Spinal cord (tissue), 9 donors: ENCODE measurements at regions not wholly inside any gene's neighbourhood (a gene's known extent, or its start where the extent isn't known, plus 50 kb on each side); places are given as distances from the start of the nearest gene placed in this dataset.
A peak's percentile ranks its signal among the peaks of the same experiment; 100 is the strongest.

Experiments
- DNase-seq, 6 donors: peaks; one replicate each; pipeline versions ENCODE4 v3.0.0 to v3.0.0-alpha.2; 2013 to 2015; ENCODE audit warnings: low spot score in 6 of 6, low read depth in 4 of 6
- H3K27ac ChIP-seq: one replicate; pipeline ENCODE4 v1.5.1; 2013; ENCODE audit warnings: low read depth, low read length, control low read depth
- H3K27me3 ChIP-seq: one replicate; pipeline ENCODE4 v1.6.1; 2013; ENCODE audit warnings: low read length; ENCODE audit not compliant: control insufficient read depth, insufficient read depth
- H3K36me3 ChIP-seq: one replicate; pipeline ENCODE4 v1.6.1; 2013; ENCODE audit warnings: low read length; ENCODE audit not compliant: control insufficient read depth, insufficient read depth
- H3K4me1 ChIP-seq: one replicate; pipeline ENCODE4 v1.6.1; 2013; ENCODE audit warnings: low read length; ENCODE audit not compliant: control insufficient read depth, insufficient read depth
- H3K4me3 ChIP-seq: one replicate; pipeline ENCODE4 v1.5.1; 2013; ENCODE audit warnings: low read depth, low read length, control low read depth
- H3K9me3 ChIP-seq: one replicate; pipeline ENCODE4 v1.6.1; 2013; ENCODE audit warnings: low read length; ENCODE audit not compliant: control insufficient read depth, insufficient read depth
- WGBS: methylation state at CpG from one replicate; pipeline ENCODE4 v1.1.5; 2013; ENCODE audit warnings: missing lambda C conversion rate; ENCODE audit not compliant: insufficient coverage; 5-methylcytosine and 5-hydroxymethylcytosine counted together
- donor health status: healthy.

GRCh38 chr1:55860798-55861519 is 645.8 kb upstream of the USP24 start:
- H3K9me3 ChIP-seq: no peaks in the 10 kb centered on the region
- H3K27ac ChIP-seq: no peak overlapping the region
- H3K27me3 ChIP-seq: no peaks in the 10 kb centered on the region
- peak in 1 of 6 donors; percentile 7 for DNase-seq
- H3K4me3 ChIP-seq: no peak overlapping the region
- H3K36me3 ChIP-seq: no peaks in the 10 kb centered on the region
- 79% methylated on average over 3 of the region's 6 CpGs for WGBS
- no peaks in the 10 kb centered on the region for H3K4me1 ChIP-seq

- Histone ChIP-seq H3K27ac (no peak overlapping the region), H3K9me3 (no peaks in the 10 kb centered on the region), H3K27me3 (no peaks in the 10 kb centered on the region), H3K4me3 (no peak overlapping the region), H3K36me3 (no peaks in the 10 kb centered on the region), H3K4me1 (no peaks in the 10 kb centered on the region)
- no peak for DNase-seq
- no CpG with 5 or more reads among the region's 1 CpG for WGBS
These were observed 645.2 kb upstream of the USP24 start for GRCh38 chr1:55860326-55860725.

GRCh38 chr1:55854911-55855310 is 639.7 kb upstream of the USP24 start:
- Histone ChIP-seq H3K36me3 (no peaks in the 10 kb centered on the region), H3K9me3 (no peaks in the 10 kb centered on the region), H3K4me3 (no peak overlapping the region), H3K27me3 (no peaks in the 10 kb centered on the region), H3K27ac (no peak overlapping the region), H3K4me1 (no peaks in the 10 kb centered on the region)
- DNase-seq: no peak
- no CpG with 5 or more reads among the region's 2 CpGs for WGBS

GRCh38 chr1:55848906-55849305 is 633.7 kb upstream of the USP24 start:
- H3K9me3 ChIP-seq: no peaks in the 10 kb centered on the region
- no peak for DNase-seq
- no peak overlapping the region for H3K27ac ChIP-seq
- no CpG with 5 or more reads among the region's 1 CpG for WGBS
- no peaks in the 10 kb centered on the region for H3K4me1 ChIP-seq
- H3K27me3 ChIP-seq: no peaks in the 10 kb centered on the region
- no peaks in the 10 kb centered on the region for H3K36me3 ChIP-seq
- no peak overlapping the region for H3K4me3 ChIP-seq

GRCh38 chr1:55846051-55846450 is 630.9 kb upstream of the USP24 start:
- no CpG with 5 or more reads among the region's 2 CpGs for WGBS
- no peaks in the 10 kb centered on the region for H3K4me1 ChIP-seq
- H3K36me3 ChIP-seq: no peaks in the 10 kb centered on the region
- no peak overlapping the region for H3K4me3 ChIP-seq
- no peaks in the 10 kb centered on the region for H3K27me3 ChIP-seq
- H3K27ac ChIP-seq: no peak overlapping the region
- DNase-seq: no peak
- H3K9me3 ChIP-seq: no peaks in the 10 kb centered on the region

- Histone ChIP-seq H3K36me3 (no peaks in the 10 kb centered on the region), H3K4me3 (no peak overlapping the region), H3K27me3 (no peaks in the 10 kb centered on the region), H3K4me1 (no peaks in the 10 kb centered on the region), H3K27ac (no peak overlapping the region), H3K9me3 (no peaks in the 10 kb centered on the region)
- DNase-seq: no peak
- 89% methylated on average over 1 of the region's 1 CpG for WGBS
These were observed 629.2 kb upstream of the USP24 start for GRCh38 chr1:55844322-55844721.

- H3K27ac ChIP-seq: no peak overlapping the region
- no peak overlapping the region for H3K4me3 ChIP-seq
- H3K27me3 ChIP-seq: no peaks in the 10 kb centered on the region
- peak in 1 of 6 donors; percentile 49 for DNase-seq
- no peaks in the 10 kb centered on the region for H3K9me3 ChIP-seq
- H3K36me3 ChIP-seq: no peaks in the 10 kb centered on the region
- no peaks in the 10 kb centered on the region for H3K4me1 ChIP-seq
- 75% methylated on average over 4 of the region's 5 CpGs for WGBS
These were observed 624.5 kb upstream of the USP24 start for GRCh38 chr1:55839626-55840025.

- WGBS: 100% methylated on average over 1 of the region's 1 CpG
These were observed 624.1 kb upstream of the USP24 start for GRCh38 chr1:55839221-55839620.

GRCh38 chr1:55836086-55836485 is 620.9 kb upstream of the USP24 start:
- Histone ChIP-seq H3K27ac (no peak overlapping the region), H3K4me3 (no peak overlapping the region), H3K4me1 (no peaks in the 10 kb centered on the region), H3K27me3 (no peaks in the 10 kb centered on the region), H3K36me3 (no peaks in the 10 kb centered on the region), H3K9me3 (no peaks in the 10 kb centered on the region)
- DNase-seq: no peak
- WGBS: no CpG with 5 or more reads among the region's 3 CpGs

More at GRCh38 chr1:55839221-55839620, 624.1 kb upstream of the USP24 start:
- Histone ChIP-seq H3K36me3 (no peaks in the 10 kb centered on the region), H3K27me3 (no peaks in the 10 kb centered on the region), H3K4me3 (no peak overlapping the region), H3K9me3 (no peaks in the 10 kb centered on the region), H3K4me1 (no peaks in the 10 kb centered on the region), H3K27ac (no peak overlapping the region)
- DNase-seq: no peak

GRCh38 chr1:55833529-55834091 is 618.4 kb upstream of the USP24 start:
- no peaks in the 10 kb centered on the region for H3K4me1 ChIP-seq
- peak in 2 of 6 donors; percentile 58 to 79 for DNase-seq
- WGBS: no CpG with 5 or more reads among the region's 2 CpGs
- no peak overlapping the region for H3K4me3 ChIP-seq
- H3K9me3 ChIP-seq: no peaks in the 10 kb centered on the region
- no peaks in the 10 kb centered on the region for H3K27me3 ChIP-seq
- no peak overlapping the region for H3K27ac ChIP-seq
- H3K36me3 ChIP-seq: no peaks in the 10 kb centered on the region
